Stimulated activated CD8-positive, alpha-beta memory T cell treated with anti-CD3 and anti-CD28 coated beads, Interleukin-4, amount 100 ng/mL, for 4 hours (primary cell): ENCODE measurements at regions not wholly inside any gene's neighbourhood (a gene's known extent, or its start where the extent isn't known, plus 50 kb on each side); places are given as distances from the start of the nearest gene placed in this dataset.
A peak's percentile ranks its signal among the peaks of the same experiment; 100 is the strongest.

Experiments used
- DNase-seq, 2 donors: peaks; one replicate each; pipeline ENCODE4 v3.0.0-alpha.2; 2020; ENCODE audit warnings: low read depth in 2 of 2, low spot score in 1 of 2

- no peak for DNase-seq
Observed at GRCh38 chr2:158049129-158049855, 52.4 kb upstream of the UPP2 start.

GRCh38 chr2:158048327-158048726 lies 53.3 kb upstream of the UPP2 start:
- DNase-seq = no peak

- DNase-seq = no peak
Observed at GRCh38 chr2:158047156-158047611, 54.5 kb upstream of the UPP2 start.

GRCh38 chr2:158046121-158046880 lies 55.4 kb upstream of the UPP2 start:
- no peak for DNase-seq

- no peak for DNase-seq
Observed at GRCh38 chr2:158045362-158045761, 56.3 kb upstream of the UPP2 start.

- DNase-seq = no peak
Observed at GRCh38 chr2:158043181-158043948, 58.3 kb upstream of the UPP2 start.

- no peak for DNase-seq
Observed at GRCh38 chr2:158042666-158043065, 59.0 kb upstream of the UPP2 start.

GRCh38 chr2:158042245-158042644 lies 59.4 kb upstream of the UPP2 start:
- no peak for DNase-seq

- DNase-seq = no peak
Observed at GRCh38 chr2:158041400-158041799, 60.3 kb upstream of the UPP2 start.

GRCh38 chr2:158038901-158039300 lies 62.8 kb upstream of the UPP2 start:
- no peak for DNase-seq

- no peak for DNase-seq
Observed at GRCh38 chr2:158034198-158034866, 67.3 kb upstream of the UPP2 start.

- no peak for DNase-seq
Observed at GRCh38 chr2:158031371-158031770, 70.3 kb upstream of the UPP2 start.

- no peak for DNase-seq
Observed at GRCh38 chr2:158025255-158025996, 76.2 kb upstream of the UPP2 start.

GRCh38 chr2:158024288-158024898 lies 77.3 kb upstream of the UPP2 start:
- peak; percentile 7 to 9 for DNase-seq

- no peak for DNase-seq
Observed at GRCh38 chr2:158022888-158023287, 78.8 kb upstream of the UPP2 start.

- DNase-seq = no peak
Observed at GRCh38 chr2:158021226-158021625, 80.5 kb upstream of the UPP2 start.

- no peak for DNase-seq
Observed at GRCh38 chr2:158015428-158016076, 86.1 kb upstream of the UPP2 start.

- no peak for DNase-seq
Observed at GRCh38 chr2:158013891-158014290, 87.8 kb upstream of the UPP2 start.

GRCh38 chr2:158011055-158011771 lies 90.5 kb upstream of the UPP2 start:
- DNase-seq = no peak
